ENCODE measurements at regions not wholly inside any gene's neighbourhood (a gene's known extent, or its start where the extent isn't known, plus 50 kb on each side); places are given as distances from the start of the nearest gene placed in this dataset.

- TF ChIP-seq ZBTB34 (CRISPR knock-in tag; IDR thresholded peaks at IDR 0.05): peak; percentile 91
- TF ChIP-seq ZNF33B (CRISPR knock-in tag; IDR thresholded peaks at IDR 0.05): no peak; the same call in 1 of the 2 replicates
- TF ChIP-seq ZNF569 (CRISPR knock-in tag; IDR thresholded peaks at IDR 0.05; ENCODE audit: borderline replicate concordance): 0 out of 2 replicates have a peak, but pooled peaks have one; percentile 61
- no peak for TF ChIP-seq THYN1 (CRISPR knock-in tag; IDR thresholded peaks at IDR 0.05; ENCODE audit: borderline replicate concordance, low read depth)
- TF ChIP-seq ZNF678 (CRISPR knock-in tag; IDR thresholded peaks at IDR 0.05): no peak
- TF ChIP-seq ZNF704 (CRISPR knock-in tag; IDR thresholded peaks at IDR 0.05; ENCODE audit: borderline replicate concordance): no peak; the same call in 1 of the 2 replicates
- TF ChIP-seq CREB1 (IDR thresholded peaks at IDR 0.05): no peak
- TF ChIP-seq CREB1 (CRISPR knock-in tag; IDR thresholded peaks at IDR 0.05): no peak
- TF ChIP-seq CSRNP1 (CRISPR knock-in tag; IDR thresholded peaks at IDR 0.05): no peak; the same call in 1 of the 2 replicates
- TF ChIP-seq MTA3 (CRISPR knock-in tag; IDR thresholded peaks at IDR 0.05): no peak
- no peak for TF ChIP-seq JUND (CRISPR knock-in tag; IDR thresholded peaks at IDR 0.05)
- no peak for TF ChIP-seq ZBTB21 (CRISPR knock-in tag; IDR thresholded peaks at IDR 0.05)
- TF ChIP-seq ARNTL (CRISPR knock-in tag; IDR thresholded peaks at IDR 0.05): peak; percentile 52; the same call in 1 of the 2 replicates
- peak; percentile 92 for TF ChIP-seq ZNF431 (CRISPR knock-in tag; IDR thresholded peaks at IDR 0.05; ENCODE audit: borderline replicate concordance, low read depth)
- no peak for TF ChIP-seq ZNF207 (IDR thresholded peaks at IDR 0.05; ENCODE audit: borderline replicate concordance)
- TF ChIP-seq THAP9 (CRISPR knock-in tag; IDR thresholded peaks at IDR 0.05; ENCODE audit: borderline replicate concordance): peak; percentile 61; the same call in 1 of the 2 replicates
- no peak for TF ChIP-seq ZNF260 (CRISPR knock-in tag; IDR thresholded peaks at IDR 0.05; ENCODE audit: borderline replicate concordance, low read depth)
- TF ChIP-seq ELF4 (CRISPR knock-in tag; IDR thresholded peaks at IDR 0.05; ENCODE audit: borderline replicate concordance): peak; percentile 87; the same call in 1 of the 2 replicates
- peak; percentile 73; the same call in 1 of the 2 replicates for TF ChIP-seq ZXDC (CRISPR knock-in tag; IDR thresholded peaks at IDR 0.05)
Measured at GRCh38 chr6:11323666-11324452, 91.4 kb upstream of the NEDD9 start (continued).

Data from HepG2 (cell line).